Coronary artery (tissue), 2 donors: ENCODE measurements at regions not wholly inside any gene's neighbourhood (a gene's known extent, or its start where the extent isn't known, plus 50 kb on each side); places are given as distances from the start of the nearest gene placed in this dataset.

ENCODE experiments used
- DNase-seq: peaks from one replicate; pipeline ENCODE4 v3.0.0-alpha.2; 2017; ENCODE audit warnings: low spot score
- H3K27ac ChIP-seq, 2 donors: fragments of 200-600 bp; sonication (generic); one replicate each; pipeline ENCODE4 v1.5.1; 2016 to 2019
- H3K4me3 ChIP-seq: fragments of 200-600 bp; sonication (generic); 2 replicates; pipeline ENCODE4 v1.5.1; 2016; ENCODE audit warnings: mild to moderate bottlenecking, moderate library complexity
- CTCF ChIP-seq: fragments of 200-600 bp; sonication (generic); IDR thresholded peaks from one replicate; pipeline ENCODE4 v1.5.1; 2019; ENCODE audit warnings: antibody characterized with exemption

DNA sequence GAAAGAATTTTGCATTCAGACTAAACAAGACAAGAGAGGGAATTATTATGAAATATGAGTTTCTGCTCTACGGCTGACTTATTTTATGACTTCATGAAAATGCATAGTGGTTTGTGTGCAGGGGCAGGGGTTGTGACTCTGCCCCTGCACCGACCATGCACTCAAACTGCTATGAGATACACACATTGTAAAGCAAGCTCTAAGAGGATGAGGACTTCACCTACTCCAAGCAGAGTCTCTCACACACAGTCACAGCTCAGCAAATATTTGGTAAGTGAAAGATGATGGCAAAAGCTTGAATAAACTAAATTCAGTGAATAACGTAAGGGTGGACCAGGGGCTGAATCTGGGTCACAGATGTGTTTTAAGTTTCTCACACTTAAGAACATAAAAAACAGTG, 542.9 kb downstream of the PRELID2 start:
- H3K4me3 ChIP-seq, result no peak overlapping the region
- DNase-seq, result no peak
- TF ChIP-seq CTCF, result no peak
- no peak overlapping the region for H3K27ac ChIP-seq

DNA sequence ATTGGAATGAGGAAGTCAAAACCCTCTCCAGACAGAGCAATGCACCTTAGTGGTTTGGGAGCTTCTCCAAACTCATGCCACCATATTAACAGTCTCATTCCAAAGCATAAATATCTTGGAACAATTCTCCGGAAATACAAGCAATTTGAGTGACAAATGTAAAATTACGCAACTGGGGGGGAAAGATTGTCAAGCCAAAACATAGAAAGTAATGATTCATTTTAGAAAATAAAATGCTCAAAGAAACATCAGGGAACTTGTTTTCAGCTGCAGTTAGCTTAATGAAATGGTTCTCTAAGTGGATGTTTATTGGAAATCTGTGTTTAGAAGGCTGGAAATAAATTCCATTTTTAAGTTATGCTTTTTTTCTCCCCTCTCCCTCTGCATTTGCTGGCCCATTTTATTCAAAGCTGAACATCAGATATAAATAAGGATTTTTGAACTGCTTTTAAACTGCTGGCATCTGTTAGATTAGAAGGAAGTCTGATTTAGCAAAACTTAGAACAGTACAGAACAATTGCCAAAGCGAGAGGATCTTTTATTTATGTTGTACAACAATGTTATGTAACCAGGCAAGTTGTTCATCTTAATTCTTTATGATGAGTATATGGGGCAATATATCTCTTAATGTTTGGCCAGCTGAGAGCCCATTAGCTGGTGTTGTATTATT, 551.9 kb downstream of the PRELID2 start:
- no peak overlapping the region for H3K27ac ChIP-seq
- DNase-seq, result no peak
- TF ChIP-seq CTCF, result no peak
- no peak overlapping the region for H3K4me3 ChIP-seq

- no peak for DNase-seq
- Histone ChIP-seq H3K27ac (no peak overlapping the region), H3K4me3 (no peak overlapping the region)
- TF ChIP-seq CTCF, result no peak
Measured at GRCh38 chr5:145280806-145281205, 554.3 kb downstream of the PRELID2 start.

- Histone ChIP-seq H3K27ac (no peak overlapping the region), H3K4me3 (no peak overlapping the region)
- DNase-seq, result no peak
- TF ChIP-seq CTCF, result no peak
Measured at GRCh38 chr5:145280214-145280613, 554.9 kb downstream of the PRELID2 start.

- no peak overlapping the region for H3K27ac ChIP-seq
- H3K4me3 ChIP-seq, result no peak overlapping the region
- no peak for TF ChIP-seq CTCF
- DNase-seq, result no peak
Measured at GRCh38 chr5:145260670-145261069, 574.5 kb downstream of the PRELID2 start.

- no peak overlapping the region for H3K4me3 ChIP-seq
Measured at GRCh38 chr5:145247745-145248040, 587.4 kb downstream of the PRELID2 start.

More at GRCh38 chr5:145247745-145248040, 587.4 kb downstream of the PRELID2 start:
- H3K27ac ChIP-seq, result no peak overlapping the region
- no peak for TF ChIP-seq CTCF
- no peak for DNase-seq
